H54 (cell line): ENCODE measurements at regions not wholly inside any gene's neighbourhood (a gene's known extent, or its start where the extent isn't known, plus 50 kb on each side); places are given as distances from the start of the nearest gene placed in this dataset.
A peak's percentile ranks its signal among the peaks of the same experiment; 100 is the strongest.
"Not testable (repeated sequence)": the region's sequence is repeated elsewhere in the genome, so short reads cannot be mapped to it uniquely, and the experiment has no call there.

ENCODE experiments used
- DNase-seq: peaks from one replicate; pipeline ENCODE4 v3.0.0; 2011; ENCODE audit warnings: low spot score, mixed read lengths; ENCODE audit not compliant: insufficient read length
- FAIRE-seq: peaks from 3 replicates; lab custom pipeline; 2011; peaks lifted over from hg19 to GRCh38; lab: Jason Lieb, UNC
- POLR2A ChIP-seq: IDR thresholded peaks from 2 replicates; pipeline ENCODE4 v1.6.1; 2011; ENCODE audit warnings: low read depth, mild to moderate bottlenecking, low read length

- DNase-seq (no peak), FAIRE-seq (no peak)
- no peak for TF ChIP-seq POLR2A
Observed at GRCh38 chr2:402206-402605, 114.3 kb upstream of the ALKAL2 start.

GRCh38 chr2:401019-401679, 113.3 kb upstream of the ALKAL2 start:
- DNase-seq (no peak), FAIRE-seq (no peak)
- no peak for TF ChIP-seq POLR2A

- FAIRE-seq (no peak), DNase-seq (no peak)
- TF ChIP-seq POLR2A = no peak
Observed at GRCh38 chr2:397926-398325, 110.0 kb upstream of the ALKAL2 start.

- DNase-seq (no peak), FAIRE-seq (no peak)
- no peak for TF ChIP-seq POLR2A
Observed at GRCh38 chr2:397521-397920, 109.6 kb upstream of the ALKAL2 start.

- DNase-seq = no peak
- TF ChIP-seq POLR2A = no peak
- FAIRE-seq = no peak
Observed at GRCh38 chr2:396903-397302, 109.0 kb upstream of the ALKAL2 start.

GRCh38 chr2:395886-396285, 108.0 kb upstream of the ALKAL2 start:
- DNase-seq (no peak), FAIRE-seq (no peak)
- no peak for TF ChIP-seq POLR2A

- TF ChIP-seq POLR2A = no peak
- DNase-seq = peak; percentile 54
- no peak for FAIRE-seq
Observed at GRCh38 chr2:393711-394696, 106.1 kb upstream of the ALKAL2 start.

GRCh38 chr2:392926-393280, 105.0 kb upstream of the ALKAL2 start:
- no peak for TF ChIP-seq POLR2A
- FAIRE-seq (no peak), DNase-seq (no peak)

GRCh38 chr2:392181-392925, 104.5 kb upstream of the ALKAL2 start:
- no peak for TF ChIP-seq POLR2A
- FAIRE-seq (no peak), DNase-seq (no peak)

- no peak for TF ChIP-seq POLR2A
- no peak for FAIRE-seq
Observed at GRCh38 chr2:391696-392095, 103.8 kb upstream of the ALKAL2 start.

GRCh38 chr2:390959-391358, 103.1 kb upstream of the ALKAL2 start:
- no peak for FAIRE-seq
- TF ChIP-seq POLR2A = no peak
- DNase-seq = no peak

More at GRCh38 chr2:391696-392095, 103.8 kb upstream of the ALKAL2 start:
- no peak for DNase-seq

GRCh38 chr2:389985-390384, 102.1 kb upstream of the ALKAL2 start:
- DNase-seq, FAIRE-seq: not testable (repeated sequence)

- FAIRE-seq, DNase-seq: not testable (repeated sequence)
Observed at GRCh38 chr2:388752-389151, 100.9 kb upstream of the ALKAL2 start.

GRCh38 chr2:387980-388421, 100.1 kb upstream of the ALKAL2 start:
- no peak for TF ChIP-seq POLR2A
- no peak for DNase-seq
- no peak for FAIRE-seq
